ENCODE measurements at regions not wholly inside any gene's neighbourhood (a gene's known extent, or its start where the extent isn't known, plus 50 kb on each side); places are given as distances from the start of the nearest gene placed in this dataset.

DNA sequence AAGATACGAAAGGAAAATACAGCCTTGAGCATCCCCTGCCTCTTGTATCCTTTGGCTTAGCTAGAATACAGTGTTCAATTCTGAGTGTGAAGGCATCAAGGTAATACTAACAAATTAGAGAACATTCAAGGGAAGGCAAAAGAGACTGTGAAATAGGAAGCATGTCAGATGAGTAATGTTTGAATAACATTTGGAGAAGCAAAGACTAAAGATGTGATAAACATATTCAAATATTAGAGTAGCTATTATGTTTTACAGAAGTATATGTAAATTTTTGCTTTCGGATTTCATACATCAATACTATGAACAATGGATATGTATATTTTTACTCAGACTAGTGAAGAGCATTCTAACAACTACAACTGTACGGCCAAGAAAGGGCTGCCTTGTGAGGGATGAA lies 161.7 kb upstream of the FN1 start:
- Histone ChIP-seq H3K4me2 (ENCODE audit: low read depth, low read length, poor library complexity, severe bottlenecking) (no peak overlapping the region), H3K9me2 (replicated peaks; ENCODE audit: low read depth, low read length) (no peaks in the 10 kb centered on the region), H3K4me3 (ENCODE audit: low read length, poor library complexity, severe bottlenecking) (no peak overlapping the region), H3K27me3 (ENCODE audit: insufficient read depth, low read length, poor library complexity, severe bottlenecking) (no peaks in the 10 kb centered on the region), H3K9ac (ENCODE audit: low read depth, low read length, poor library complexity, severe bottlenecking) (no peak overlapping the region), H2AFZ (ENCODE audit: low read length) (no peak overlapping the region), H3K9me3 (ENCODE audit: insufficient read depth, low read depth, low read length) (no peaks in the 10 kb centered on the region), H3K79me2 (ENCODE audit: insufficient read depth, low read length) (no peaks in the 10 kb centered on the region), H3F3A (ENCODE audit: low read depth) (no peaks in the 10 kb centered on the region), H3K4me1 (ENCODE audit: insufficient read depth, low read length, poor library complexity, severe bottlenecking) (no peaks in the 10 kb centered on the region), H3K36me3 (ENCODE audit: insufficient read depth, low read length) (no peaks in the 10 kb centered on the region), H4K20me1 (ENCODE audit: insufficient read depth, low read length, poor library complexity, severe bottlenecking) (no peaks in the 10 kb centered on the region)
- TF ChIP-seq, protein P1, sequence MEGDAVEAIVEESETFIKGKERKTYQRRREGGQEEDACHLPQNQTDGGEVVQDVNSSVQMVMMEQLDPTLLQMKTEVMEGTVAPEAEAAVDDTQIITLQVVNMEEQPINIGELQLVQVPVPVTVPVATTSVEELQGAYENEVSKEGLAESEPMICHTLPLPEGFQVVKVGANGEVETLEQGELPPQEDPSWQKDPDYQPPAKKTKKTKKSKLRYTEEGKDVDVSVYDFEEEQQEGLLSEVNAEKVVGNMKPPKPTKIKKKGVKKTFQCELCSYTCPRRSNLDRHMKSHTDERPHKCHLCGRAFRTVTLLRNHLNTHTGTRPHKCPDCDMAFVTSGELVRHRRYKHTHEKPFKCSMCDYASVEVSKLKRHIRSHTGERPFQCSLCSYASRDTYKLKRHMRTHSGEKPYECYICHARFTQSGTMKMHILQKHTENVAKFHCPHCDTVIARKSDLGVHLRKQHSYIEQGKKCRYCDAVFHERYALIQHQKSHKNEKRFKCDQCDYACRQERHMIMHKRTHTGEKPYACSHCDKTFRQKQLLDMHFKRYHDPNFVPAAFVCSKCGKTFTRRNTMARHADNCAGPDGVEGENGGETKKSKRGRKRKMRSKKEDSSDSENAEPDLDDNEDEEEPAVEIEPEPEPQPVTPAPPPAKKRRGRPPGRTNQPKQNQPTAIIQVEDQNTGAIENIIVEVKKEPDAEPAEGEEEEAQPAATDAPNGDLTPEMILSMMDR (conservative IDR thresholded peaks at IDR 0.05; ENCODE audit: low read length), result no peak
- TF ChIP-seq EZH2phosphoT487 (IDR thresholded peaks at IDR 0.05; ENCODE audit: borderline replicate concordance), result no peak

- Histone ChIP-seq H3K4me3 (ENCODE audit: low read length, poor library complexity, severe bottlenecking) (no peak overlapping the region), H3K9me2 (replicated peaks; ENCODE audit: low read depth, low read length) (no peaks in the 10 kb centered on the region), H3K9me3 (ENCODE audit: insufficient read depth, low read depth, low read length) (no peaks in the 10 kb centered on the region), H4K20me1 (ENCODE audit: insufficient read depth, low read length, poor library complexity, severe bottlenecking) (no peaks in the 10 kb centered on the region), H3K4me1 (ENCODE audit: insufficient read depth, low read length, poor library complexity, severe bottlenecking) (no peaks in the 10 kb centered on the region), H3K79me2 (ENCODE audit: insufficient read depth, low read length) (no peaks in the 10 kb centered on the region), H3F3A (ENCODE audit: low read depth) (no peaks in the 10 kb centered on the region), H3K4me2 (ENCODE audit: low read depth, low read length, poor library complexity, severe bottlenecking) (no peak overlapping the region), H3K9ac (ENCODE audit: low read depth, low read length, poor library complexity, severe bottlenecking) (no peak overlapping the region), H3K36me3 (ENCODE audit: insufficient read depth, low read length) (no peaks in the 10 kb centered on the region), H2AFZ (ENCODE audit: low read length) (no peak overlapping the region), H3K27me3 (ENCODE audit: insufficient read depth, low read length, poor library complexity, severe bottlenecking) (no peaks in the 10 kb centered on the region)
- TF ChIP-seq, protein P1 (conservative IDR thresholded peaks at IDR 0.05; ENCODE audit: low read length), result no peak
- TF ChIP-seq EZH2phosphoT487 (IDR thresholded peaks at IDR 0.05; ENCODE audit: borderline replicate concordance), result no peak
Observed at GRCh38 chr2:215594766-215595165, 158.9 kb upstream of the FN1 start.

- Histone ChIP-seq H4K20me1 (ENCODE audit: insufficient read depth, low read length, poor library complexity, severe bottlenecking) (no peaks in the 10 kb centered on the region), H3K9ac (ENCODE audit: low read depth, low read length, poor library complexity, severe bottlenecking) (no peak overlapping the region), H3K9me2 (replicated peaks; ENCODE audit: low read depth, low read length) (no peaks in the 10 kb centered on the region), H3K4me2 (ENCODE audit: low read depth, low read length, poor library complexity, severe bottlenecking) (no peak overlapping the region), H3K4me1 (ENCODE audit: insufficient read depth, low read length, poor library complexity, severe bottlenecking) (no peaks in the 10 kb centered on the region), H3F3A (ENCODE audit: low read depth) (no peaks in the 10 kb centered on the region), H3K4me3 (ENCODE audit: low read length, poor library complexity, severe bottlenecking) (no peak overlapping the region), H3K79me2 (ENCODE audit: insufficient read depth, low read length) (no peaks in the 10 kb centered on the region), H3K27me3 (ENCODE audit: insufficient read depth, low read length, poor library complexity, severe bottlenecking) (no peaks in the 10 kb centered on the region), H3K9me3 (ENCODE audit: insufficient read depth, low read depth, low read length) (no peaks in the 10 kb centered on the region), H2AFZ (ENCODE audit: low read length) (no peak overlapping the region), H3K36me3 (ENCODE audit: insufficient read depth, low read length) (no peaks in the 10 kb centered on the region)
- TF ChIP-seq EZH2phosphoT487 (IDR thresholded peaks at IDR 0.05; ENCODE audit: borderline replicate concordance), result no peak
- TF ChIP-seq, protein P1 (conservative IDR thresholded peaks at IDR 0.05; ENCODE audit: low read length), result no peak
Observed at GRCh38 chr2:215590010-215590745, 154.3 kb upstream of the FN1 start.
